ENCODE measurements at regions not wholly inside any gene's neighbourhood (a gene's known extent, or its start where the extent isn't known, plus 50 kb on each side); places are given as distances from the start of the nearest gene placed in this dataset.

DNA sequence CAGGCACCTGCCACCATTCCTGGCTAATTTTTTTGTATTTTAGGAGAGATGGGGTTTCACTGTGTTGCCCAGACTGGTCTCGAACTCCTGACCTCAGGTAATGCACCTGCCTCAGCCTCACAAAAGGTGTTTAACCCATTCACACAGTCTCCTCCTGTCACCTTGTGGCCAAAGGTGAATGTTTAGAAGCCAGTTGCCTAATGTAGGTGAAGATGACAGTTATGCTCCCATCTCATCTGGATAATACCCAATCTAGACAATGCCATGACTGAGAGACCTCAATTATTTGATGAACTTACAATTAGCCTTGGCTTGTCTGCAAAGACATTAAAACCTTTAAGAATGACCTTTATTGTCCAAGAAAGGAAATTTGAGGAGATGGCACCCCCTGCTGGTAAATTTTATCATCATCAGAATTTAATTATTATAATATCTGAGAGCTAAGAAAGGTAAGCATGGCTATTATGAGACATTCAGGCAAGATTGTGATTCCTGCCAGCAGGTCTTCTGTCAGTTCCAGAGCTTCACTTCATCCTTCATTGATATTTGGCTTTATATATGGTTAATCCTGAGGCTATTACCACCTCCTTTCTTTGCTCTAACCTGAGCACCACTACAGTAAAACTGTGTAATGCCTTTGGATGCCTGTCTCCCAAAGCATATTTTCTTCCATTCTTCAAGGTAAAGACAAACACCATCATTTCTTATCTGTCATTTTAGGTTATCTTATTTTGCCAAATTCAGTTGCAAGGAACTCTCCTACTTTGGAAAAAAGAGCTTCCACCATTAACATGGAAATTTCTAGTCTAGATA is 117.6 kb downstream of the FAM124B start:
- Mint-ChIP-seq H3K36me3 (ENCODE audit: low read depth) (no peaks in the 10 kb centered on the region), H3K4me3 (no peak overlapping the region), H3K27ac (no peak overlapping the region), H3K9me3 (no peaks in the 10 kb centered on the region), H3K27me3 (ENCODE audit: low read depth, poor library complexity) (peaks cover 11% of the 10 kb centered on the region), H3K4me1 (peaks cover 4% of the 10 kb centered on the region)
- TF ChIP-seq, protein P1, sequence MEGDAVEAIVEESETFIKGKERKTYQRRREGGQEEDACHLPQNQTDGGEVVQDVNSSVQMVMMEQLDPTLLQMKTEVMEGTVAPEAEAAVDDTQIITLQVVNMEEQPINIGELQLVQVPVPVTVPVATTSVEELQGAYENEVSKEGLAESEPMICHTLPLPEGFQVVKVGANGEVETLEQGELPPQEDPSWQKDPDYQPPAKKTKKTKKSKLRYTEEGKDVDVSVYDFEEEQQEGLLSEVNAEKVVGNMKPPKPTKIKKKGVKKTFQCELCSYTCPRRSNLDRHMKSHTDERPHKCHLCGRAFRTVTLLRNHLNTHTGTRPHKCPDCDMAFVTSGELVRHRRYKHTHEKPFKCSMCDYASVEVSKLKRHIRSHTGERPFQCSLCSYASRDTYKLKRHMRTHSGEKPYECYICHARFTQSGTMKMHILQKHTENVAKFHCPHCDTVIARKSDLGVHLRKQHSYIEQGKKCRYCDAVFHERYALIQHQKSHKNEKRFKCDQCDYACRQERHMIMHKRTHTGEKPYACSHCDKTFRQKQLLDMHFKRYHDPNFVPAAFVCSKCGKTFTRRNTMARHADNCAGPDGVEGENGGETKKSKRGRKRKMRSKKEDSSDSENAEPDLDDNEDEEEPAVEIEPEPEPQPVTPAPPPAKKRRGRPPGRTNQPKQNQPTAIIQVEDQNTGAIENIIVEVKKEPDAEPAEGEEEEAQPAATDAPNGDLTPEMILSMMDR (IDR thresholded peaks at IDR 0.05) = peak; percentile 72
- peak; percentile 27 for DNase-seq

DNA sequence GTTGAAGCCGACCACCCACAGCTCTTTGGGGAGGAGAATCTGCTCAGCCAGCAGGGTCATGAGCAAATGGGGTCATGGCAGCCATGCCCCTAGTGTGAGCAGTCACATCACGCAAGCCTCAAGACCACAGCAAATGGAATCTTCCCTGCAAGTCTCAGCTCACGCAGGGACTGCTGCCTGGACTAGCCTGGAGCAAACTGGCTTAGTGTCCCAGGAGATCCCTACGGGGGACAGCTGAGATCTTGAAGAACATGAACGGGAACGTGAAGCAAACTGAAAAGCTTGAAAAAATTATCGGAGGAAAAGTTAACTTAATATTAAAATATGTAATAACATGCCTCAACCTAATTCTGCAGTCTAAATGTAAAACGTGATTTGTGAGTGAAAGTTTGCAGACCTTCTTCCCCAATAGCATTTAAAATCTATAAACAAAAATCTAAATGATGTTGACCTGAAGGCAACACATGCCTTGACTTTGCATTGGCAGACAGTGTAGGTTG is 118.4 kb downstream of the FAM124B start:
- Mint-ChIP-seq H3K4me1 (peaks cover 4% of the 10 kb centered on the region), H3K36me3 (ENCODE audit: low read depth) (no peaks in the 10 kb centered on the region), H3K4me3 (no peak overlapping the region), H3K27ac (no peak overlapping the region), H3K9me3 (no peaks in the 10 kb centered on the region), H3K27me3 (ENCODE audit: low read depth, poor library complexity) (peaks cover 11% of the 10 kb centered on the region)
- TF ChIP-seq, protein P1 (IDR thresholded peaks at IDR 0.05) = no peak
- no peak for DNase-seq

DNA sequence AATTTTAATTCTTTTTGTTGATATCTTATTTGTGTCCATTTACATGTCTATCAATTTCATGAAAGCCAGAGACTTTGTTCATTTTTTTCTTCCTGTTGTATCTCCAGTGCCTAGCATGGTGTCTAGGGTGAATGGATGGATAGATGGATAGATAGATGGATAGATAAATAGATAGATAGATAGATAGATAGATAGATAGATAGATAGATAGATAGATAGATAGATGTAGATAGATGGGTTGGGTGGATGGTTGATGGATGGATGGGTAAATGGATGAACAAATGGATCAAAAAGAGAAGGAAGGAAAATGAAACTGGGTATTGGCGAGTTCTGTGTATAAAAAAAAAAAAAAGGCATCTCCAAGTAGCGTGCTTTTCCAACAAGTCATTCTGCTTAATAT is 120.5 kb downstream of the FAM124B start:
- TF ChIP-seq, protein P1 (IDR thresholded peaks at IDR 0.05) = no peak
- DNase-seq = no peak
- Mint-ChIP-seq H3K9me3 (no peaks in the 10 kb centered on the region), H3K36me3 (ENCODE audit: low read depth) (no peaks in the 10 kb centered on the region), H3K27me3 (ENCODE audit: low read depth, poor library complexity) (peaks cover 11% of the 10 kb centered on the region), H3K4me1 (peaks cover 4% of the 10 kb centered on the region), H3K27ac (no peak overlapping the region), H3K4me3 (no peak overlapping the region)

DNA sequence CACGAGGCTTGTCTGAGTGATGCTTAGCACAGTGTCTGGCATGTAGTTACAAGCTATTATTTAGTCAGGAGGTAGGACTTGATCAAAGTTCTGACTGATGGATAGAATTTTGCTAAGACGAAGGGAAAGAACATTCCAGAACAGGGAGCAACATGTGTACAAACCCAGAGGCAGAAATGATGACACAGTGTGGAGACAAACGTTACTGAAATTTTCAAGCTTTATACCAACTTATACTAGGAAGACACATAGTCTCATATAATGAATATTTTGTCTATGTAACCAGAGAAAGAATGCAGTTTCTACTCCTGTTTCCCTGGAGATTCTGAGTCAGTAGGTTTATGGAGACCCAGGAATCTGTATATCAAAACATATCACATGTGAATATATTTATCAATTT is 123.4 kb downstream of the FAM124B start:
- peaks cover 4% of the 10 kb centered on the region for H3K4me1 Mint-ChIP-seq
- no peak for DNase-seq
- no peaks in the 10 kb centered on the region for H3K9me3 Mint-ChIP-seq
- no peaks in the 10 kb centered on the region for H3K36me3 Mint-ChIP-seq (ENCODE audit: low read depth)
- TF ChIP-seq, protein P1 (IDR thresholded peaks at IDR 0.05) = no peak
- peaks cover 11% of the 10 kb centered on the region for H3K27me3 Mint-ChIP-seq (ENCODE audit: low read depth, poor library complexity)
- H3K27ac Mint-ChIP-seq = no peak overlapping the region
- no peak overlapping the region for H3K4me3 Mint-ChIP-seq

DNA sequence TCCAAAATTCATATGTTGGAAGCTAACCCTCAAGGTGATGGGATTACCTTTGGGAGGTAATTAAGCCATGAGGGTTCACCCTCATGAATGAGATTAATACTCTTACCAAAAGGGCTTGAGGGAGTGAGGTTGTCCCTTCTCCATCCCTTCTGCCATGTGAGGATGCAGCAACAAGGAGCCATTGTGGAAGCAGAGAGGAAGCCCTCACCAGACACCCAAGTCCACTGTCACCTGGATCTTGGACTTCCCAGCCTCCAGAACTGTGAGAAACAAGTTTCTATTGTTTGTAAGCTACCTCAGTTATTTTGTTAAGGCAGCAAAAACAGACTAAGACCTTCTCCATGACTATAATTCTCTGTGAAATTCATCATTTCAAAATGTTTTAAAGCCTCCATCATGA is 125.7 kb downstream of the FAM124B start:
- H3K9me3 Mint-ChIP-seq = no peaks in the 10 kb centered on the region
- peaks cover 6% of the 10 kb centered on the region for H3K27me3 Mint-ChIP-seq (ENCODE audit: low read depth, poor library complexity)

More for the DNA sequence above, 125.7 kb downstream of the FAM124B start:
- DNase-seq = no peak
- Mint-ChIP-seq H3K4me1 (peaks cover 22% of the 10 kb centered on the region), H3K27ac (no peak overlapping the region), H3K36me3 (ENCODE audit: low read depth) (no peaks in the 10 kb centered on the region), H3K4me3 (no peak overlapping the region)
- TF ChIP-seq, protein P1 (IDR thresholded peaks at IDR 0.05) = no peak
